HG02884 (cell line): ENCODE measurements at regions not wholly inside any gene's neighbourhood (a gene's known extent, or its start where the extent isn't known, plus 50 kb on each side); places are given as distances from the start of the nearest gene placed in this dataset.

Experiments used
- ATAC-seq: cut with Tn5 transposase; IDR thresholded peaks from one replicate; pipeline ENCODE4 v1.9.1; 2021; ENCODE audit warnings: mild to moderate bottlenecking, moderate library complexity; ENCODE audit not compliant: unreplicated experiment

DNA sequence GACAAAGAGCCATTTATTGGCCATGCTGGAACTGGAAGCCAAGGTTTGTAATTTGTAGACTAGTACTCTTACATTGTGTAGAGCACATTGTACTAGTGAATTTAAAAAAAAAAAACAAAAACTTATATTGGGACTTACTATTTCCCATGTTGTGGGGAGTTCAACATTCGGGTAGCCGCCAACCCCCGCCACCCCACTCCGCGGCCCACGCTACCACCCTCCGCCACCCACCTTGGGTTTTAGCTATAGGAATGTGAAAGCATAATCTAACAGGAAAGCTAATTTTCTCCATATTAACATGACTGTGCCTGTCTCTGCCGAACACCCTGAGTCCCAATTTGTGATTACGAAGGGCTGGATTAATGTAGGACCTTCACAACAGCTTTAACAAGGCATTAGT is 275.8 kb downstream of the FIGN start:
- ATAC-seq = no peak

DNA sequence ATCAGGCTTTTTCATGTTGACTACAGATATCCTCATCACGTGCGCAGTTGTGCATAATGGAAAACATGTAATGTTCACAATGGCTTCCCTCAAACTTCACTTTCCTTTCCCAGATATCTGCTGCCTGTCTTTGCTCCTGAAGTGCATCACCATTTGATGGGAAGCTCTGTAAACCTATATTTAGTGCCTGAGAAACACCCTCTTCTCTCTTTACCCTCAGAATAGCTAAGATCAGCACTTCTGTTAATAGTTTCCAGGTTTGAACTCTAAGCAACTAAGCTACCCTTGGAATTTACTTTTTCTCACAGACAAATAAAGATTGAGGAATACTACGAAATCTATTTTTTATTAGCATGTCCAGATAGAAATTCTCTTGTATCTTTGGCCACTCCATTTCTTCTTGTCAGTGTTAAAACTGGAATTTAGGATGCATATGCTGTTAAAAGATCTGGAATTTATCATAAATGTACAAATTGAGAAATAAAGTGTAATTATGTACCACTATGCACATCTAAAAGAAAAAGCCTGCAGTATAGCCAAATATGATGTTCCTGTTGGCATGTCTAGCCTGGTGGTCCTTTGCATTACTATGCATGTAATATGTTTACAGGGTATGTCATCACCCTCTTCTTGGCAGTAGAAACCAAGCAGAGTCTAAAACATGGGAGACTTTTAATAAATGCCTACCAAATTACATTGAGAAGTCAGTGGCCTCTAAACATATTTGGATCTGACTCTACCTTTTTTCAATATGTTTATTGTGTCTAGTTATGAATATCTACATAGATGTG is 278.7 kb downstream of the FIGN start:
- ATAC-seq = no peak

DNA sequence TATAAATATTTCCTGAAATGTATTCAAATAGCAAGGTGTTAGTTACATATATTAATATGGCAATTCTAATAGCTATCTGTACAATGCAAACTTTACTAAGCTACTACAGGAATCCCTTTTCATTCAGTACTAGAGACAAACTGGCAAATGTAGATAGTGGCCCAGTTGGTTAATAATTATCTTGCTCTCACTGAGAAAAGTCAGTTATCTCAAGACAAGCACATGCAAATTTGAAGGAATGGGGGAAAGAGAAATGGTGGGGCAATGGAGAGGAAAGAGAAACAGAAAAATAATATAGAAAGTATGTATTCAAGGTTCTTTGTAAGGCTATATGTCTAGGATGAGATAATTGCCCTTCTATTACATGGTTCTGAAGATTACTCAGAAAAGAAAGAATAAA is 280.0 kb downstream of the FIGN start:
- ATAC-seq = peak; percentile 70

DNA sequence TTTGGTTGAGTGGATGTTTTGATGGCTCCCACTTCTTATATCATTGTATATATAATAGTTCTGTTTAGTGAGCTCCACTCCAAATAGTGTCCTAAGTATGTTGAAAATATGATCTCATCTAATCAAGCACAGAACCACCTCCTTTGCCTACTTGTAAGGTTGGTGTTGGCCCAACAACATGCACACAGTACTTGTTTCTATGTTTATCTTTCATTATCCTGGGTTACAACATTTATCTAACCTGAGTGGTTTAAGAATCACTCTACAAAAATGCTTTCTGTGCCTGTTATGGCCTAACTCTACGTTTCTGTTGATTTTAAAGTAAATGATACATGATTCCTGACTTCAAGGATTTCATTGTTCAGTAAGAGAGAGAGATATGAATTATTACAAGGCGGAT is 281.9 kb downstream of the FIGN start:
- ATAC-seq = no peak

DNA sequence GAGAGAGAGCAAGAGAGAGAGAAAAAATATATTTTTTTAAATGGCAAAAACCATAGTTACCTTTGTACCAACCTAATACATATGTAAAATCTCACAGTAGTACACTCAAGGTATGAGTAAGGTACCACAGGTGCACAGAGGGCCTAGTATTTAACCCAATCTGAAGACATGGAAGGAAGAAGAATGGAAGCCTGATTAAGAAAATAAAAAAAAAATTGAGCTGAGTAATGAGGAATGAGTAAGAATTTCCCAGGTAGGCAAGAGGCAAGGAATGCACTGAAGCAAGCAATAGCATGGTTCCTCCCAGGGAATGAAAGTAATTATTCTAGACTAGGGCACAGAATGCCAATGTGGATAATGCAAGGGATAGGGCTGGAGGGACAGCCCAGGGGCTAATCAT is 294.2 kb downstream of the FIGN start:
- ATAC-seq = no peak

DNA sequence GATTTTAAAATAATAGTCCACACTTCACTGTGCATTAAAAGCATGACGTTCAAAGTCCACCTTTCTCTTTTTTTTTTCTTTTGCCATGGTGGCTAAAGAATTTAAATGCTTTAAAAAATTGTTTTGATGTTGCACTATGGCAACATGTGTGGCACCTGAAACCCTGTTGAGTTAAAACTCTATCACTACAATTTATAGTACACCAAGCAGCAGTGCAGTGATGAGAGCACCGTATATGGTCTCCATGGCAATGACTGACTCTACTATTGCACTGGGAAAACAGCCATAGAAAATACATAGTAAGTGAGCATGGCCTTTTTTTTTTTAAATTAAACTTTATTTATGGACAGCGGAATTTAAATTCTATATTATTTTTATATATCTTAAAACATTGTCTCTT is 298.8 kb downstream of the FIGN start:
- ATAC-seq = no peak

DNA sequence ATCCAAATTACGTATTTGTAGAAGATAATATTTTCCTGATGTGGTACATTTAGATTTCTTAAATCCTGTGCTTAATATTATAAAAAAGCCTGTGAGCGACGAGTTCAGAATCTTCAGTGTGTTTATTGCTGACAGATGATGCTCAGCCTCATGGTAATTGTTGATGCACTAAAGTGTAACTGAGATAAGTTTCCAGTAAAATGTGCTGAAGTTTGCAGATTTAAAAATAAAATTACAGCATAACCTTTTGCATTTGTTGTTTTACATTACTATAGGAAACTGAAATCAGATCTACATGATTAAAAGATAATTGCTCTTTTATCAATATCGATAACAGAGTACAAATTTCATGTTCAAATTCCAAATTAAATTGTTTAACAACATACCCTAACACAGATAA is 307.6 kb downstream of the FIGN start:
- ATAC-seq = no peak

DNA sequence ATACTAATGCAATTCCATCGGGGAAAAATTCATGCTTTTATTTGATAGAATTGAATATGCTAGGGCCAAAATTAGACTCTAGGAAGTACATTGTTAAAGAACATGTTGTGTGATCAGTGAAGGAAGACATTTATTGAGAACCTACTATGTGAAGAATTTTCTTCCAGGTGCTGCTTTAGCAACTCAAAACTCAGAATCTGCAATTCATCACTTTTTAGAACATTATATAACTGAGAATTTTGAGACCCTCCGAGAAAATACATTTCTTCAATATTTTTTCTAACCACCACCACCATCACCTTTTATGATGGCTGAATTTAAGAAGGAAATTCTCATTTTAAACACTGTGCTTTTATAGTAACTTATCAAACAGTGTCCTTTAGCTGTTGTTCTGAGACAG is 315.2 kb downstream of the FIGN start:
- ATAC-seq = no peak

DNA sequence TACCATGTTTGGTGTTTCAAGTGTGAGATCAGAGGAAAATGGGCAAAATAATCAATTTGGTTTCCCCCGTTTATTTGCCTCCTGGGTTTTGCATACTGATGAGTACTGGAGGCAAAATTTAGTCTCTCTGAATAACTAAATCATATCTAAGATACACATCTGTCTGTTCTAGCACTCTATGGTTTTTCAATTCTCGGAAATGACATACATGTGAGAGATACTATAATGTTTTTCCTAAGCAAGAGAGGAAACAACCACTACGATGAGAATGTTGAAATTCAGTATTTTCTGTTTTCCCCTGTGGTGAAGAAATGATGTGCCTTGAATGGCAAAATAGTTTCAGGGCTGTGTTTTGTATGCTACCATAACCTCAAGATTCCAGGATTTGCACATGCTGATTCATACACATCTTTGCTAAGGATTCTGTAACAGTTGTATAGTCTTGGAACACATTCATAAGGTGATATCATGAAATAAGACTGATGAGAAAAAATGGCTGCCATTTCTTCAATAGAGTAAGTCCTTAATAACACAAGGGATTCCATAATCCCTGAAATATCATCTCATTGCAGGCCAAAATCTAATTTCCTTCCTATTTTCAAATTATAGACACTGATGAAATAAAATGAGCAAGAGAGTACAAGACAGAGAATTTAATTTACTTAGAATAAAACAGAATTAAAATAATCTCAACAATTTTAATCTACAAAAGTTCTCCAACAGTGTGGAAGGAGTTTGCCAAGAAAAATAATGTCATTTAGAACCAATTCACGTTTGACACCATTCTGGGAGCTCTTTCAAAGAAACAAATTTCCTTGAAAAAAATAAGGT is 316.6 kb downstream of the FIGN start:
- no peak for ATAC-seq

DNA sequence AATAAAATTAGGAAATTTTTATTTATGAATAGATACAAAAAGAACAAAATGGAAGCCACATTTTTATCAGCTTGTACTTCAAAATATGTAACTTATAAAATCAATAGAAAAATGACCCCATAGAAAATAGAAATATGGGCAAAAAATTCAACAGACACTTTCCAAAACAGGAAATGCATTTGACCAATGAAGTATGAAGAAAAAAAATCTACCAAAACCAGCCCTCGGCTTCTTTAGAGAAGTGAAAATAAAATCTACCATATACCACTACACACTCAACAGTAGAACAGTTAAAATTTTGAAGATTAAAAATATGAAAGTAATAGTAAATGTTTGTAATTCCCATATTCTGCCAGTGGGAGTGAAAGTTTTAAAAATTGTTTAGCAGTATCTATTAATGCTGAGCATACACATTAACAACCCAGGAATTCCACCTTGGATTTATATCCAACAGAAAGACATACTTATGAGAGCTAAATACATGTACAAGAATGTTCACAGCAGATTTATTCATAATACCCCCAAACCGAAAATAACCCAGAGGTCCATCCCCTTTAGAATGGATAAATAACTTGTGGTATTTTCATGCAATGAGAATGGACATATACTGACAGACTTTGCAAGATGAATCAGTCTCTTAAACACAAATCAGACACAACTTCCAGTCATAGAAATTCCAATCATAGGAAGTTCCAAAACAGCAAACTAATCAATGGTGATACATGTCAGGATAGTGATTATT is 318.0 kb downstream of the FIGN start:
- peak; percentile 86 for ATAC-seq

DNA sequence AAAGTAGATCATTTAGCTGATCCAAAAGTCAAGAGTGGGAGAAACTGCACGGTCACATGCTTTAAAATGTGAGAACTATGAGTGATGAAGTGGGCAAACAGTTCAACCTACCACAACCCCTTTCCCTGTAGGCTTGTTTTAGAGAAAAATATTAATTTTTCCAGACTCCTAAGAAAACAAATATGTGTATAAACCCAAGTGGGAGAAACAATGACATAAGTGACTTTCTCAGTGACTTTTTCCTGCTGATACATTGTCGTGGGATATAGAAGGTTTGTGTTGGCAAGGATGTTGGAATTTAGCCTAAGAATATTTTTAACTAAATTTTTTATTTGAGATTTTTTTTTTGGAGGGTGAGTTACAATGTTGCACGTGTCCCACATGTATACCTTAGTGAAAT is 321.7 kb downstream of the FIGN start:
- no peak for ATAC-seq

DNA sequence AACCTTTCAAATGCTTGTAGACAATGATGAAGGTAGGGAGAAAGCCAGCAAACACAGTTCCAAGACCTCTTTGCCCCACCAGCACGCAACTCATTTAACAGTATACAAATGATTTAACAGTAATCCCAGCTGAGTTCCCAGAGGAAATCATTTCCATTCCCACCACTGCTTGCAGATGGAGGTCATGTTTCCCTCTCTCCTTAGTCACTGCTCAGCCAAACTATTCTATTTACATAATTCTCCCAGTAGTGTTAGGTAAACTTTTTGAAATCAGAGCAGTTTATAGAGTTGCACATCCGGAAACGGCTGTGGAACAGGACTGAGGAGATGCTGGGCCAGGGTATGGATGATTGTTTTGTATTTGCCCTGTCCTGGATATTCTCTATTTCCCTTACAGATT is 328.5 kb downstream of the FIGN start:
- no peak for ATAC-seq

DNA sequence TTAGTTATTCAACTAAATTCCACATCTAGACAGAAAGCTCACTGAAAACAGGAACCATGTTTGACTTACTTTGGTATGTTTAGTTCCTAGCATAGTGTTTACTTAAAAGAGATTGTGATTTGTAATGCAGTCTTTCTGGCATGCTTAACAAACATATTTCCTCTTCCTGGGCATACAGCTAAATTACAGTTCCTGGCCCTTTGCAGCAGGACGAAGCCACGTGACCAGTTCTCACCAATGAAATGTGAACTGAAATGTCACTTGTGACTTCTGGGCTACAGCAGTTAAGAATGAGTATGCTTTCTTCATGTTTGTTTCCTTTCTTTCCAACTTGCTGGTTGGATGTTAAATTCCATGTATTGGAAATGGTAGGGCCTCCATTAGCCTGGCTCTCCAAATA is 330.5 kb downstream of the FIGN start:
- no peak for ATAC-seq

DNA sequence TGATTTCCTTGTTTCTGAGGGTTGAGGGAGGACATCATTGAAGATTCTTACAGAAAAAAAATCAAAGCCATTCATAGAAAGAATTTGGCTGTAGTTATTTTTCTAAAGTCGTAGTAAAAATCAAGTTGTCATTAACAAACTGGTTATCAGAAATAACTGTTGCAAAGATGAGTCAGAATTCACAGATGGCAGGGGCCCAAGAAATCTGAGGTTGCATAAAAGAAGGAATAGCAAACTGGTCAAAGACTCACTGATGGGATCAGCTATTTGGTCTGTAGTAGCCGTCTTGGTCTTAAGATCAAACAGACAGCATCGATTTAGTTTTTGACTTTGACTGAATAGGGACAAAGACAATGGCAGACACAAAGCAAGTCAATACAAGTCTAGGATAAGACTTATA is 334.3 kb downstream of the FIGN start:
- ATAC-seq = no peak

DNA sequence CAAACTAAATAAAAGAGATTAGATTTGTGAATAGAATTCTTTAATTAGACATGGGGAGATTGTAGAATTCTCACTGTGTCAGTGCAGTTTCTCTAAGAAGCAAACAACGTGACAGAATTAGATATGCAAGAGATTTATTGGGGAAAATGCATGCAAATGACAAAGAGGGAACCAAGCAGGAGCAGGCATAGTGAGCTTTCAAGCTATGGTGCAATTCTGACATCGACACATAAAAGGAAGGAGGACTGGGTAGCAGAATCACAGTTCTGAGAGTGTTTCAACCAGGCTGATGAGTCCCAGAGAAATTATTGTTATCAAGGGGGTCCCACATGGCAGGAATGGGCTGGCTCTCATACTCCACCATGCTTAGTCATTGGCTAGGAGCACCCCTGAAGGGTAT is 338.4 kb downstream of the FIGN start:
- ATAC-seq = no peak

DNA sequence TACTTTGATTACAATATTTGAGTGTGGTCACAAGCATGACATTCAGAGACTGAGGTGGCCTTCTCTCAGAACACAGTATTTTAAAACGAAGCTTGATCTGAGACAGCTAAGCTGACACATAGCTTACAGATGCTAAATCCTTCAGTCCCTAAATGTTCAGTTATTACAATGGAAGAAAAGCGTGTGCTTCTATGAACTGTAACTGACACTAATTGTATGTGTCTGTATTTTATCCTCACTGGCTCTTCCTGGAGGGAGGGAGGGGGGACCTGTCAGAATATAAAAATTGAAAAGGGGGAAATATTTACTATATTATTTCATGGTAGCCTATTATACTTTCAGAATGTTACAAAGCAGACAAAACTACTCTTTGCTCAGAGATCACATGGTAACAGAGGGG is 340.2 kb downstream of the FIGN start:
- ATAC-seq = no peak

DNA sequence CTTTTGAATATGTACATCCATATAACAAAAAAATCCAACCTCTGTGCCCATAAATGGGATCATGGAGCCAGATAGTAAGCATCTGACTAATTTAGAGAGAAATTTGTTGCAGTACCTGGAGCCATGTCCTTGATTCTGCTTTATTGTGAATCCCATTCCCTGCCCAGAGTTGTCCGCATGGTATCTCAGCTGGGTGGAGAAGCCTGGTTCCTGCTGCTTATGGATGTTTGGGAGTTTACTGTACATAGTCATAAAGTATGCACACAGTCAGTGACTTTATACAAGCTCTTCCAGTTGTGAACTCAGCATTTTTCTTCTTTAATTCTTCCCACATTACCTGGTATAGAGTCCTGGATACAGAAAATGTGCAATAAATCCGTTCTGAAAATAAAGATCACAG is 346.0 kb downstream of the FIGN start:
- ATAC-seq = no peak

DNA sequence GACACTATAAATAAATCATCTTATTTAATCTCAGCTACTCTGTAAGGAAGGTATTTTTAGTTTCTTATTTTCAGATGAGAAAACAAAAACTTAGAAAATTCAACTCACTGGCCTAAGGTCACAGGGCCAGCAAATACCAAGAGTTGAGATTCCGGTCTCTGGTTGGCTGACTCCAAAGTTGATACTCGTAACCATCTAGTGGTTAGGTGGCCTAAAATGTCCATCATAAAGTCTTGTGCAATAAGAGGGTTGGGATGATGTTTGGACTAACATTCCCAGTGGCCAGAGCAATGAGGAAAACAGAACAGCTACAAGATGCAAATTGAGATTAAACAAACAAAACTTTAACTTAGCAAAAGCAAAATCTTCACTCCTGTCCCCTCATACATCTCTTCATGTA is 360.3 kb downstream of the FIGN start:
- no peak for ATAC-seq

DNA sequence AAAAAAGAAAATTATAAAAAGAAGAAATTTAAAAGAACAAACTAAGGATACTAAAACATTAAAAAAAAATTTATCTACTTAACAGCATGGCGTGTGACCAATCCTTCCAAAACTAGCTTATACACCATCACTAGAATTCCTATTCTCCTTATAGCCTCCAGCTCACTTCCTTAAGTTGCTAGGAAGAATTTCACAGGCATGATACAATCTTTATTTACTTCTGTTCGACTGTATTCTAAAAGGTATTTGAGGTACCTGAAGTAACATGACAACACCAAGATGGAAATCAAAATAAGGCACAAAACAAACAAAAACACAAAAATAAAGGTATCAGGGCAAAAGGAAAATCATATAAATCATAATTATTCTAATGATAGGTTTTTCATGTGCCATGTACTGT is 360.7 kb downstream of the FIGN start:
- ATAC-seq = no peak

DNA sequence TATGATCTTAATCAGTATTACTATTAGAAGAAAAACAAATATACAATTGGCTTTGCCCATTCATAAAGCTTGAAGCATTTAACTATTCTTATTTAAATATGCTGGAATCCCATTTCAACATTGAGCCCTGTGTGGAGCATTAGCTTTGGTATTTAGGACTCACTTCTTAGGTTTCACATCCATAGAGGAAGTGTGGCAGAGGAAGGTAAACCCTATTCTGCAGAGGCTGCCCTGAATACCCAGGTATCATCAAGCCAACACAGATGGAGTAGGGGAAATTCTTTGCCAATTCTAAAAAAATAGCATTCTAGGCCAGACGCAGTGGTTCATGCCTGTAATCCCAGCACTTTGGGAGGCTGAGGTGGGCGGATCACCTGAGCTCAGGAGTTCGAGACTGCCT is 361.5 kb downstream of the FIGN start:
- ATAC-seq = no peak

DNA sequence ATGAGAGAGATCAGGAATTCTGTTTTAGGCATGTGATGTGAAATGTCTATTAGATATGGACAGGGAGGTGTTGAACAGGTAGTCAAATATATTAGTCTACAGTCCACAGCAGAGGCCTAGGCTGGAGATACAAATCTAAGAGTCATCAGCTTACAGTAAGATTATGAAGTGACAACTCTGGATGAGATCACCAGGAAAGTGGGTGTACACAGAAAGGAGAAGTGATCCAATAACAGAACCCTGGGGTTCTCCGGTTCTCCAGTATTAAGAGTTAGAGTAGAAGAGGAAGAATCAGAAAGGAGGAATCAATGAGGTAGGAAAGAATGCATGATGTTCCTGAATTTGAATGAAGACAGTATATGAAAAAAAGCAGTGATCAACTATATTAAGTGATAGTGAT is 362.3 kb downstream of the FIGN start:
- ATAC-seq = no peak
